Liver (tissue), 8 donors: ENCODE measurements at regions not wholly inside any gene's neighbourhood (a gene's known extent, or its start where the extent isn't known, plus 50 kb on each side); places are given as distances from the start of the nearest gene placed in this dataset.

Experiments
- DNase-seq: peaks from one replicate; pipeline ENCODE4 v3.0.0-alpha.2; 2017; ENCODE audit warnings: low spot score
- H3K27ac ChIP-seq, 2 donors: one replicate each; pipeline ENCODE4 v1.7.0; 2013; ENCODE audit warnings: inconsistent platforms in 2 of 2, low read length in 2 of 2, control low read depth in 1 of 2, low read depth in 1 of 2, mild to moderate bottlenecking in 1 of 2
- H3K27me3 ChIP-seq, 4 donors: one replicate each; pipeline versions ENCODE4 v1.6.1 to v1.7.0; 2013; ENCODE audit warnings: low read length in 3 of 4, inconsistent platforms in 1 of 4, mild to moderate bottlenecking in 1 of 4, moderate library complexity in 1 of 4; ENCODE audit not compliant: control insufficient read depth in 4 of 4, insufficient read depth in 4 of 4
- H3K36me3 ChIP-seq, 4 donors: one replicate each; pipeline versions ENCODE4 v1.6.1 to v1.7.0; 2013; ENCODE audit warnings: low read length in 3 of 4, mild to moderate bottlenecking in 3 of 4, low read depth in 1 of 4, moderate library complexity in 1 of 4; ENCODE audit not compliant: control insufficient read depth in 4 of 4, insufficient read depth in 3 of 4
- H3K4me1 ChIP-seq, 4 donors: one replicate each; pipeline versions ENCODE4 v1.6.1 to v1.7.0; 2013; ENCODE audit warnings: low read length in 3 of 4, mild to moderate bottlenecking in 3 of 4, moderate library complexity in 1 of 4; ENCODE audit not compliant: control insufficient read depth in 4 of 4, insufficient read depth in 4 of 4
- H3K4me3 ChIP-seq, 3 donors: one replicate each; pipeline versions ENCODE4 v1.6.1 to v1.7.0; 2013; ENCODE audit warnings: low read length in 3 of 3, control low read depth in 1 of 3, low read depth in 1 of 3, mild to moderate bottlenecking in 1 of 3
- H3K9ac ChIP-seq, 2 donors: one replicate each; pipeline ENCODE4 v1.7.0; 2013; ENCODE audit warnings: low read length in 2 of 2, mild to moderate bottlenecking in 2 of 2, moderate library complexity in 2 of 2, control low read depth in 1 of 2, low read depth in 1 of 2
- H3K9me3 ChIP-seq, 4 donors: one replicate each; pipeline versions ENCODE4 v1.6.1 to v1.7.0; 2013; ENCODE audit warnings: low read length in 3 of 4; ENCODE audit not compliant: control insufficient read depth in 4 of 4
- ATF3 ChIP-seq: IDR thresholded peaks from 2 replicates; pipeline ENCODE4 v1.6.1; 2016; ENCODE audit warnings: antibody characterized with exemption
- CTCF ChIP-seq: fragments of 150-350 bp; IDR thresholded peaks from 2 replicates; pipeline ENCODE4 v1.5.1; 2017; ENCODE audit warnings: improper control_type of control experiment, low read depth, low read length; ENCODE audit not compliant: missing input control
- EGR1 ChIP-seq, 2 donors: IDR thresholded peaks; 2 replicates each; pipeline ENCODE4 v1.6.1; 2016 to 2018; ENCODE audit warnings: antibody characterized with exemption in 2 of 2, low read depth in 2 of 2
- FOXA1 ChIP-seq: IDR thresholded peaks from 2 replicates; pipeline ENCODE4 v1.6.1; 2016; ENCODE audit warnings: antibody characterized with exemption
- FOXA2 ChIP-seq: IDR thresholded peaks from 2 replicates; pipeline ENCODE4 v1.6.1; 2016; ENCODE audit warnings: antibody characterized with exemption
- GABPA ChIP-seq, 2 donors: IDR thresholded peaks in 1 of 2; conservative IDR thresholded peaks in 1 of 2; 2 replicates each; pipeline ENCODE4 v1.6.1; 2016; ENCODE audit warnings: antibody characterized with exemption in 2 of 2, mild to moderate bottlenecking in 1 of 2, moderate library complexity in 1 of 2
- HNF4A ChIP-seq, 2 donors: conservative IDR thresholded peaks; 2 replicates each; pipeline ENCODE4 v1.6.1; 2016; ENCODE audit warnings: antibody characterized with exemption in 2 of 2, mild to moderate bottlenecking in 2 of 2
- HNF4G ChIP-seq: IDR thresholded peaks from 2 replicates; pipeline ENCODE4 v1.6.1; 2016; ENCODE audit warnings: antibody characterized with exemption
- JUND ChIP-seq, 2 donors: IDR thresholded peaks; 2 replicates each; pipeline ENCODE4 v1.6.1; 2016; ENCODE audit warnings: antibody characterized with exemption in 2 of 2
- MAX ChIP-seq: IDR thresholded peaks from 2 replicates; pipeline ENCODE4 v1.6.1; 2016; ENCODE audit warnings: antibody characterized with exemption
- NR2F2 ChIP-seq: IDR thresholded peaks from 2 replicates; pipeline ENCODE4 v1.6.1; 2016; ENCODE audit warnings: antibody characterized with exemption
- RAD21 ChIP-seq, 2 donors: IDR thresholded peaks; 2 replicates each; pipeline ENCODE4 v1.6.1; 2016; ENCODE audit warnings: antibody characterized with exemption in 2 of 2, mild to moderate bottlenecking in 2 of 2
- REST ChIP-seq: IDR thresholded peaks from 2 replicates; pipeline ENCODE4 v1.6.1; 2016; ENCODE audit warnings: antibody characterized with exemption, mild to moderate bottlenecking
- RXRA ChIP-seq, 2 donors: IDR thresholded peaks; 2 replicates each; pipeline ENCODE4 v1.6.1; 2017 to 2018; ENCODE audit warnings: antibody characterized with exemption in 2 of 2, mild to moderate bottlenecking in 1 of 2
- SP1 ChIP-seq: IDR thresholded peaks from 2 replicates; pipeline ENCODE4 v1.6.1; 2018; ENCODE audit warnings: antibody characterized with exemption, mild to moderate bottlenecking
- TAF1 ChIP-seq: conservative IDR thresholded peaks from 2 replicates; pipeline ENCODE4 v1.6.1; 2016; ENCODE audit warnings: antibody characterized with exemption, mild to moderate bottlenecking
- YY1 ChIP-seq: IDR thresholded peaks from 2 replicates; pipeline ENCODE4 v1.6.1; 2016; ENCODE audit warnings: antibody characterized with exemption, mild to moderate bottlenecking
- ZBTB33 ChIP-seq: IDR thresholded peaks from 2 replicates; pipeline ENCODE4 v1.6.1; 2016; ENCODE audit warnings: antibody characterized with exemption
- WGBS: extraction: QIAGEN DNeasy Blood & Tissue Kit; methylation state at CpG from one replicate; pipeline ENCODE4 v1.1.7; 2013; 5-methylcytosine and 5-hydroxymethylcytosine counted together
- donor health status: healthy.
- donor health status: healthy.
- donor health status: healthy.
- donor health status: healthy.
- donor health status: healthy.

DNA sequence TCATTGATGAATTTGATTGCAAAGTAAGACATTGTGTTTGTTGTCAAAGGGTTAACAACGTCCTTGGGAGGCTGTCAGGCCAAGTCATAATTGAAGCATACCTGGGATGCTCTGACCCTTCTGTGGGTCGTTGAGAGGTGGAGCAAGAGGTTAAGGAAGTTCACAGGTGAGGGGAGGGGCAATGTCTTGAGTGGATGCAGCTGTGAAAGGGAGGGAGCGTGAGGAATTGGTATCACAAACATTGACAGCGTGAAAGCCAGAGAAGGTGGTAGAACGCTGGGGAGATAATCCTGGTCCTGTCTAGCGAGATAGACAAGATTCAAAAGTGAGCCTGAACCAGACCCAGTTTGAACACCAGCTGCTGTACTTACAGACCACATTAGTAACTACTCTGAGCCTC is 79.4 kb downstream of the HES1 start:
- Histone ChIP-seq H3K9me3 (no peaks in the 10 kb centered on the region), H3K27ac (no peak overlapping the region), H3K4me3 (no peak overlapping the region), H3K9ac (no peak overlapping the region), H3K27me3 (no peaks in the 10 kb centered on the region), H3K36me3 (no peaks in the 10 kb centered on the region), H3K4me1 (no peaks in the 10 kb centered on the region)
- WGBS: 71% methylated on average over 6 of the region's 6 CpGs
- TF ChIP-seq MAX (no peak), TAF1 (no peak), JUND (IDR thresholded peaks at IDR 0.05) (no peak), EGR1 (IDR thresholded peaks at IDR 0.05; ENCODE audit: low read depth in 2 of 2) (no peak), FOXA2 (no peak), FOXA1 (no peak), GABPA (IDR thresholded peaks at IDR 0.05 in 1 of 2, conservative IDR thresholded peaks at IDR 0.05 in 1 of 2) (no peak), SP1 (no peak), HNF4A (conservative IDR thresholded peaks at IDR 0.05) (no peak), HNF4G (no peak), ATF3 (no peak), ZBTB33 (no peak), NR2F2 (no peak), RAD21 (IDR thresholded peaks at IDR 0.05) (no peak), REST (no peak), RXRA (IDR thresholded peaks at IDR 0.05) (no peak)
- no peak for DNase-seq

DNA sequence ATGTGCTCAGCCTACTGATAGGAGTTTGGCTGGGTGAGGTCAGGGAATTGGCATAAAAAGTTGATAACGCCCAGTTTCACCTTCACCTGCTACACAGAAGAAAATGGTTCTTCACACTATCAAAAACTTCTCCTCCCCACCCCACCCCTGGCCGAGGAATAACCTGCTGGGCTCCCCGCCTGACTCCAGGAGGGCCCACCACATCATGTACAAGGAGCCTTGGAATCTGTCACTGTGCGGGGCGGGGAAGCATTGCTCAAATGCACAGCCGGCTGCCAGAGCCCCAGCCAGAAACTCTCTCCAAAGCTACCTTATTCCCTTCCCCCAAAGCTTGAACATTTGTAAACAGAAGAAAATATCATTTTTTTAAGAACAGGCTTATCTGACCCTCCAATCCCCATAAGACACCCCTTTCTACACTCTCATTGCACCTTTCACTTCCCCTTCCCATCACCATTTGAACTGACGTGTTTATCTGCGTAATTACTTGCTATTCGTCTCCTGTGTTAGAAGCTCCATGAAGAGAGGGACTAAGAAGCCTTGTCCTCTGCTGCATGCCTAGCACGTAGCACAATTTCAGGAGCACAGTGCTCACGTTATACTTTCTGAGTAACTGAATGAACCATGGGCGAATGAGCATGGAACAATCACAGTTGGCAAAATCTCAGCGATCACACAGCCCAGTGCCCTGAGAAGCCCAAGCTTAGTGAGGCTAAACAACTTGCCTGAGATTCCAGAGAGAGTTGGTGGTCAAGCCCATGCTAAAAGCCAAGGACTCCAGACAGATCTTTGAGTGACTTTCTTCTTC is 82.9 kb downstream of the HES1 start:
- 92% methylated on average over 13 of the region's 13 CpGs for WGBS
- H3K27me3 ChIP-seq: no peaks in the 10 kb centered on the region
- H3K36me3 ChIP-seq: no peaks in the 10 kb centered on the region
- no peak overlapping the region for H3K4me3 ChIP-seq
- no peaks in the 10 kb centered on the region for H3K9me3 ChIP-seq
- no peak for DNase-seq
- no peak overlapping the region for H3K9ac ChIP-seq
- H3K4me1 ChIP-seq: no peaks in the 10 kb centered on the region
- H3K27ac ChIP-seq: no peak overlapping the region
- TF ChIP-seq CTCF: no peak
- no peak for TF ChIP-seq RAD21 (IDR thresholded peaks at IDR 0.05)
- no peak for TF ChIP-seq EGR1 (IDR thresholded peaks at IDR 0.05; ENCODE audit: low read depth in 2 of 2)
- TF ChIP-seq JUND (IDR thresholded peaks at IDR 0.05): no peak
- no peak for TF ChIP-seq ZBTB33
- TF ChIP-seq MAX: no peak
- TF ChIP-seq NR2F2: no peak
- no peak for TF ChIP-seq SP1
- no peak for TF ChIP-seq TAF1
- no peak for TF ChIP-seq RXRA (IDR thresholded peaks at IDR 0.05)
- no peak for TF ChIP-seq ATF3
- TF ChIP-seq HNF4G: no peak
- no peak for TF ChIP-seq YY1
- TF ChIP-seq FOXA1: no peak
- no peak for TF ChIP-seq GABPA (IDR thresholded peaks at IDR 0.05 in 1 of 2, conservative IDR thresholded peaks at IDR 0.05 in 1 of 2)
- TF ChIP-seq HNF4A (conservative IDR thresholded peaks at IDR 0.05): no peak
